ENCODE measurements at regions not wholly inside any gene's neighbourhood (a gene's known extent, or its start where the extent isn't known, plus 50 kb on each side); places are given as distances from the start of the nearest gene placed in this dataset.

- no peaks in the 10 kb centered on the region for H4K20me1 ChIP-seq (ENCODE audit: insufficient read depth, low read length)
- no peak overlapping the region for H3K9ac ChIP-seq (ENCODE audit: low read depth, low read length)
- ATAC-seq (ENCODE audit: insufficient read depth, low read depth) (no peak), DNase-seq (no peak)
- no peak overlapping the region for H2AFZ ChIP-seq (ENCODE audit: low read depth, low read length)
- H3K9me3 ChIP-seq (ENCODE audit: insufficient read depth, low read length, severe bottlenecking) = no peaks in the 10 kb centered on the region
- H3K4me2 ChIP-seq (ENCODE audit: insufficient read depth, low read length) = no peak overlapping the region
- no peaks in the 10 kb centered on the region for H3K4me1 ChIP-seq (ENCODE audit: insufficient read depth, low read length)
- H3K36me3 ChIP-seq (ENCODE audit: insufficient read depth, low read length) = no peaks in the 10 kb centered on the region
- H3K27ac ChIP-seq (ENCODE audit: low read length) = no peak overlapping the region
- H3K4me3 ChIP-seq (ENCODE audit: low read depth in 1 of 2, low read length in 2 of 2) = no peak overlapping the region
- no peak for TF ChIP-seq EZH2 (IDR thresholded peaks at IDR 0.05; ENCODE audit: borderline replicate concordance, low read depth, low read length, severe bottlenecking)
- no peak for TF ChIP-seq CTCF (IDR thresholded peaks at IDR 0.05; ENCODE audit: borderline replicate concordance, extremely low read depth, low read length, poor library complexity, severe bottlenecking)
- H3K27me3 ChIP-seq (ENCODE audit: insufficient read depth, low read length, poor library complexity) = no peaks in the 10 kb centered on the region
- H3K79me2 ChIP-seq (ENCODE audit: insufficient read depth, low read length) = no peaks in the 10 kb centered on the region
Measured at GRCh38 chr12:67541625-67541991, 106.9 kb upstream of the DYRK2 start.

DNA sequence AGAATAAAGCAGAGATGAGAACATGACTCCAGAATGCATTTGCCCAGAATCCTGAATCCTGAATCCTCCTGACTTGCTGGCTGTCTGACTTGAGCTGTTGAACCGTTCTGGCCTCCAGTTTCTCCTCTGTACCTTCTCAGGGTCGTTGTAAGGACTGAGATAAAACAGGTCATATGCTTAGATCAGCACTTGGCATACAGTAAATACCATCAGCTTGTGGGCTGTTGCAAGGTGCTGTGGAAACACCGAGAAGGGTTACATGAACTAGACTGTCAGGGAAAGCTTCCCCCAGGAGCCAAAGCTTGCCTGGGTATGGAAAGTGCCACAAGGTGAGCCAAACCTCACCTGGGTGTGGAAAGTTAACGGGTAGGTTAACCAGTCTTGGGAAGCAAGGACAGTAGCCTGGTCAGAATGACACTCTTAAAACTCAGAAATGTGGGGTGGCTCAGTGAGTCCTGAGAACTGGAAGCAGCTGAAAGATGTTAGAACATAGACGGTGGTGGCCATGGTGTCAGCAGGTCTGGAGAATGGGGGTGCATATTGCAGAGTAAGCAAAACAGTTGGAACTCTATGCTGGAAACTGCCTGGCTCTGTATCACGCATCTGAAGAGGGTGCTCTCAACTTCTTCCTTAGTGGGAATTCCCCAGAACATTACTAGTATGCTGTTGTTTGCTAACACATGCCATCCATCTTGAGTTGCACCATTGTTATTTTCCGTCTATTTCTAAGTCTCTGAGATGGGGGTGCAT is 105.3 kb upstream of the DYRK2 start:
- no peaks in the 10 kb centered on the region for H3K36me3 ChIP-seq (ENCODE audit: insufficient read depth, low read length)
- H2AFZ ChIP-seq (ENCODE audit: low read depth, low read length) = no peak overlapping the region
- H4K20me1 ChIP-seq (ENCODE audit: insufficient read depth, low read length) = no peaks in the 10 kb centered on the region
- no peaks in the 10 kb centered on the region for H3K9me3 ChIP-seq (ENCODE audit: insufficient read depth, low read length, severe bottlenecking)
- DNase-seq (no peak), ATAC-seq (ENCODE audit: insufficient read depth, low read depth) (no peak)
- H3K9ac ChIP-seq (ENCODE audit: low read depth, low read length) = no peak overlapping the region
- H3K4me3 ChIP-seq (ENCODE audit: low read depth in 1 of 2, low read length in 2 of 2) = no peak overlapping the region
- no peaks in the 10 kb centered on the region for H3K79me2 ChIP-seq (ENCODE audit: insufficient read depth, low read length)
- H3K27ac ChIP-seq (ENCODE audit: low read length) = no peak overlapping the region
- H3K4me1 ChIP-seq (ENCODE audit: insufficient read depth, low read length) = no peaks in the 10 kb centered on the region
- no peaks in the 10 kb centered on the region for H3K27me3 ChIP-seq (ENCODE audit: insufficient read depth, low read length, poor library complexity)
- TF ChIP-seq CTCF (IDR thresholded peaks at IDR 0.05; ENCODE audit: borderline replicate concordance, extremely low read depth, low read length, poor library complexity, severe bottlenecking) (no peak), EZH2 (IDR thresholded peaks at IDR 0.05; ENCODE audit: borderline replicate concordance, low read depth, low read length, severe bottlenecking) (no peak)
- no peak overlapping the region for H3K4me2 ChIP-seq (ENCODE audit: insufficient read depth, low read length)

DNA sequence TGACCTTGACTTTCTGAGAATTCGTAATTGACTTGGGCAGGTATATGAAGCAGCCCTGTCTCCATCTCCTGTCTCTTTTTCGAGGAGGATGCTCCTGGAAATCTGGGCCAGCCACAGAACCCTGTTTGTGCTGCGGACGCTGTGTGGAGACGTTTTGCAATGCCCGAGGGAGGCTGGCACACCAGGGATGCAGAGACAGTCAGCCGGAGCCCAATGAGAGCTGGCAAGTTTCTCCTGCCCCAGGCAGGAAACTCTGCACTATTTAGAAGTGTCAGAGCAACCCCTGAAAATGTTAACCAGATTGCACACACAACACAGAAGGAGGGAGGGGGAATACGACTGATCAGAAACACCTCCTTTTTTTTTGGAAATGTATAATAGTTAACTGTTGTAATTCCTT is 103.2 kb upstream of the DYRK2 start:
- ATAC-seq (ENCODE audit: insufficient read depth, low read depth) = no peak
- TF ChIP-seq CTCF (IDR thresholded peaks at IDR 0.05; ENCODE audit: borderline replicate concordance, extremely low read depth, low read length, poor library complexity, severe bottlenecking) (no peak), EZH2 (IDR thresholded peaks at IDR 0.05; ENCODE audit: borderline replicate concordance, low read depth, low read length, severe bottlenecking) (no peak)
- H4K20me1 ChIP-seq (ENCODE audit: insufficient read depth, low read length) = no peaks in the 10 kb centered on the region

More for the DNA sequence above, 103.2 kb upstream of the DYRK2 start:
- Histone ChIP-seq H3K9ac (ENCODE audit: low read depth, low read length) (no peak overlapping the region), H2AFZ (ENCODE audit: low read depth, low read length) (no peak overlapping the region), H3K4me2 (ENCODE audit: insufficient read depth, low read length) (no peak overlapping the region), H3K4me3 (ENCODE audit: low read depth in 1 of 2, low read length in 2 of 2) (no peak overlapping the region), H3K9me3 (ENCODE audit: insufficient read depth, low read length, severe bottlenecking) (no peaks in the 10 kb centered on the region), H3K27ac (ENCODE audit: low read length) (no peak overlapping the region), H3K4me1 (ENCODE audit: insufficient read depth, low read length) (no peaks in the 10 kb centered on the region), H3K27me3 (ENCODE audit: insufficient read depth, low read length, poor library complexity) (no peaks in the 10 kb centered on the region), H3K36me3 (ENCODE audit: insufficient read depth, low read length) (no peaks in the 10 kb centered on the region), H3K79me2 (ENCODE audit: insufficient read depth, low read length) (no peaks in the 10 kb centered on the region)
- DNase-seq = no peak
